ENCODE measurements at regions not wholly inside any gene's neighbourhood (a gene's known extent, or its start where the extent isn't known, plus 50 kb on each side); places are given as distances from the start of the nearest gene placed in this dataset.

DNA sequence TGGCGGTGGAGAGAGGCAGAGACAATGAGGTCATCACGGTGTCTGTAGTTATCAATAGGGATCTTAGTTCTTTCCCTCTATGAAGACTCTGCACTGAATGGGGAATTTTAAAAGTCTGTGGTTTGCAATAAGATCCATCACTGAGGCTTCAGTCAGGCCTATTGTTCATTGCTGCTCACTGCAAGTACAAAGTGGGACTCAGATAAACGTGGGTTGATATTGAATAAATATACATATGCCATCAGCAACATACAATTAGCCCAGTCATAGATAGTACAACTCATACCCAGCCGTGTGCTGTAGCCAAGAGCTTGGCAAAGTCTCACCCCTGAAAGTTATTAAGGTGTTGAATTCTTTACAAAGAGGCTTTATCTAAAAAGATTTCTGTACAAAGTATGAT is 88.4 kb downstream of the ENC1 start:
- TF ChIP-seq EZH2phosphoT487 (IDR thresholded peaks at IDR 0.05; ENCODE audit: borderline replicate concordance) (no peak), CTCF (conservative IDR thresholded peaks at IDR 0.05; ENCODE audit: low read length) (no peak)

All from Loucy (cell line).